BLaER1 (cell line): ENCODE measurements at regions not wholly inside any gene's neighbourhood (a gene's known extent, or its start where the extent isn't known, plus 50 kb on each side); places are given as distances from the start of the nearest gene placed in this dataset.

Experiments
- H3K27ac ChIP-seq: shearing (Covaris generic); formaldehyde crosslinking; 2 replicates; pipeline ENCODE4 v1.8.1; 2022
- H3K27me3 ChIP-seq: shearing (Covaris generic); formaldehyde crosslinking; 2 replicates; pipeline ENCODE4 v1.8.1; 2022
- H3K36me3 ChIP-seq: shearing (Covaris generic); formaldehyde crosslinking; 2 replicates; pipeline ENCODE4 v1.8.1; 2022
- H3K4me1 ChIP-seq: shearing (Covaris generic); formaldehyde crosslinking; 2 replicates; pipeline ENCODE4 v1.8.1; 2022
- H3K4me2 ChIP-seq: shearing (Covaris generic); formaldehyde crosslinking; 2 replicates; pipeline ENCODE4 v1.8.1; 2022
- H3K4me3 ChIP-seq: shearing (Covaris generic); formaldehyde crosslinking; 2 replicates; pipeline ENCODE4 v1.8.1; 2022
- H3K9ac ChIP-seq: shearing (Covaris generic); formaldehyde crosslinking; 2 replicates; pipeline ENCODE4 v1.8.1; 2022
- H3K9me3 ChIP-seq: shearing (Covaris generic); formaldehyde crosslinking; 2 replicates; pipeline ENCODE4 v1.8.1; 2022
- H4K20me1 ChIP-seq: shearing (Covaris generic); formaldehyde crosslinking; 2 replicates; pipeline ENCODE4 v1.8.1; 2022
- Cebpa-rat ChIP-seq: shearing (Covaris generic); IDR thresholded peaks from 2 replicates; pipeline ENCODE4 v1.8.1; 2022

DNA sequence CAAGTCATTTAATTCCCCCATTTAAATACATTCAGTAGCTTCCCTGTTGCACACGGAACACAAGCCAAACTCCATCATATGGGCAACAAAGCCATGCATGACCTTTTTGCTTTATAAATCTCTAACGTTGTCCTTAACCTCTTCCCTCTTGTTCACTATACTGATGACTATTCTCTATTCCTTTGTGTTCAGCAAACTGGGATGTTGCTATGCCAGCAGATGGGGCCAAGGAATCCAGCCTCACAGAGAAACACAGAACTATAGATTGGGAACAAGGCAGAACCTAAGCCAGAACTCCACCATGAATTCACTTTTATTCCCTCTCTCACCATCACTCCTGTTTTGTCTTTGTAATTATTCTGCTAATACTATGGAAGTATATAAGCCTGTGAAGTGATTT, 398.4 kb downstream of the TUSC7 start:
- Histone ChIP-seq H3K27me3 (no peaks in the 10 kb centered on the region), H3K4me1 (no peaks in the 10 kb centered on the region), H3K4me2 (no peak overlapping the region), H3K4me3 (no peak overlapping the region), H3K36me3 (no peaks in the 10 kb centered on the region), H3K9ac (no peak overlapping the region), H3K9me3 (no peaks in the 10 kb centered on the region), H3K27ac (no peak overlapping the region), H4K20me1 (no peaks in the 10 kb centered on the region)
- no peak for TF ChIP-seq Cebpa-rat

GRCh38 chr3:117109178-117109577, 399.6 kb downstream of the TUSC7 start:
- Histone ChIP-seq H3K27me3 (no peaks in the 10 kb centered on the region), H3K4me1 (no peaks in the 10 kb centered on the region), H3K9ac (no peak overlapping the region), H3K4me3 (no peak overlapping the region), H3K9me3 (no peaks in the 10 kb centered on the region), H3K4me2 (no peak overlapping the region), H3K27ac (no peak overlapping the region), H3K36me3 (no peaks in the 10 kb centered on the region), H4K20me1 (no peaks in the 10 kb centered on the region)
- no peak for TF ChIP-seq Cebpa-rat

- H3K27ac ChIP-seq: no peak overlapping the region
- H3K4me2 ChIP-seq: no peak overlapping the region
- no peaks in the 10 kb centered on the region for H3K9me3 ChIP-seq
- H3K4me1 ChIP-seq: no peaks in the 10 kb centered on the region
- H3K27me3 ChIP-seq: no peaks in the 10 kb centered on the region
- no peak for TF ChIP-seq Cebpa-rat
- H3K4me3 ChIP-seq: no peak overlapping the region
- H3K36me3 ChIP-seq: no peaks in the 10 kb centered on the region
- no peak overlapping the region for H3K9ac ChIP-seq
- H4K20me1 ChIP-seq: no peaks in the 10 kb centered on the region
Observed at GRCh38 chr3:117114517-117115265, 405.1 kb downstream of the TUSC7 start.

DNA sequence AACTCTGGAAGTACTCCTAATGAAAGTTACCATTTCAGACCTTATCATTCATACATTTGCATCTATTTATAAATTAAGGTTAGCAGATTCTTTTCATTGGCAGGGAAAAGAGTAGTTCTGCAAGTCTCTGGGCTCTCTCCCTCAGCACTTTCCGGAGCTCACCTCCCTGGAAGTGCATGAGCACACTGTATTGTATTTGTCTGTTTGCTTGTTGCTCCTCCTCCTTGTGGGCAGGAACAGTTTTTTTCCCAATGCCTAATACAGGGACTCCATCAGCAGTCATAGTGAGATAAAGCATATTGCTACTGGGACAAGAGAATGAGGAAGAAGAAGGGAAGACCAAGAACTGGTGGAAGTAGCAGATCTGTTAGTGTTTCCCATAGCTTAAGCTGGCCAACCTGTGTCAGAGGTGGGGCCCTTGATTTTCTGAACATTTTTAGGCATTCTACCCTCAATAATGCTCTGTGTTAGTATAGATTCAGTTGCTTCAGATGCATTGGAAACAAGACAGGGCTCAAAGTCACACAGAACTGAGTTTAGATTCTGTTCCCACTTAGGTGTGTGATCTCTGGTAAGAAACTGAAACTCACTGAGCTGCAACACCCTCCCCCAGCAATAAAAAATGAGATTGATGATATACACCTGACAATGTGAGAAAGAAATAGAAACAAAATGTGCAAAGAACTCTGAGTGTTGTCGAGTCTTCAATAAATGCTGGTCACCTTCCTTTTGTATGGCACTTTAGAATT, 407.8 kb downstream of the TUSC7 start:
- H3K4me3 ChIP-seq: no peak overlapping the region
- no peaks in the 10 kb centered on the region for H4K20me1 ChIP-seq
- no peak overlapping the region for H3K27ac ChIP-seq
- no peak overlapping the region for H3K9ac ChIP-seq
- no peaks in the 10 kb centered on the region for H3K9me3 ChIP-seq
- H3K36me3 ChIP-seq: no peaks in the 10 kb centered on the region
- TF ChIP-seq Cebpa-rat: no peak
- no peaks in the 10 kb centered on the region for H3K4me1 ChIP-seq
- no peaks in the 10 kb centered on the region for H3K27me3 ChIP-seq
- H3K4me2 ChIP-seq: no peak overlapping the region

- no peaks in the 10 kb centered on the region for H3K36me3 ChIP-seq
- H3K27ac ChIP-seq: no peak overlapping the region
- H4K20me1 ChIP-seq: no peaks in the 10 kb centered on the region
- no peak overlapping the region for H3K4me3 ChIP-seq
- H3K9ac ChIP-seq: no peak overlapping the region
- no peaks in the 10 kb centered on the region for H3K9me3 ChIP-seq
- no peak for TF ChIP-seq Cebpa-rat
- no peaks in the 10 kb centered on the region for H3K27me3 ChIP-seq
- H3K4me2 ChIP-seq: no peak overlapping the region
- no peaks in the 10 kb centered on the region for H3K4me1 ChIP-seq
Observed at GRCh38 chr3:117118604-117119003, 409.0 kb downstream of the TUSC7 start.

DNA sequence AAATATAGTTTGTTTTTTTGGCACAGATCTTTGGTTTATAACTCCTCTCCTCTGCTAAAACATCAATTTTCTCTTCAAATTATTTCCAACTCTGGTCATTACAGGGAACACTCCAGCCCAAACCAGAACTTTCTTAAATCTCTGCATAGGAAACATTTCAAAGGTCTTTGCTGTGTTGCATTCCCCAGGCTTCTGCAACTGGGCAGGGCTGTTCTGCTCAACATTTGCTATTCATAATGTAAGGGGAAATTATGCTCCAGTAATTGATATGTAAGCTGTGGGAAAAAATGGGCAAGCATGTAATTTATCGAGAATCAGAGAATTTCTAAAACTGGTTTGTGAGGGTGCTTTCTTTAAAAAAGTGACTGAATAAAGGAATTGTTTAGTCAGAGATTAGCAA, 410.4 kb downstream of the TUSC7 start:
- H3K4me1 ChIP-seq: no peaks in the 10 kb centered on the region
- no peaks in the 10 kb centered on the region for H3K36me3 ChIP-seq
- H3K4me2 ChIP-seq: no peak overlapping the region
- H3K9me3 ChIP-seq: no peaks in the 10 kb centered on the region
- no peak overlapping the region for H3K9ac ChIP-seq
- no peak for TF ChIP-seq Cebpa-rat
- no peak overlapping the region for H3K4me3 ChIP-seq
- H4K20me1 ChIP-seq: no peaks in the 10 kb centered on the region
- H3K27ac ChIP-seq: no peak overlapping the region
- H3K27me3 ChIP-seq: no peaks in the 10 kb centered on the region

DNA sequence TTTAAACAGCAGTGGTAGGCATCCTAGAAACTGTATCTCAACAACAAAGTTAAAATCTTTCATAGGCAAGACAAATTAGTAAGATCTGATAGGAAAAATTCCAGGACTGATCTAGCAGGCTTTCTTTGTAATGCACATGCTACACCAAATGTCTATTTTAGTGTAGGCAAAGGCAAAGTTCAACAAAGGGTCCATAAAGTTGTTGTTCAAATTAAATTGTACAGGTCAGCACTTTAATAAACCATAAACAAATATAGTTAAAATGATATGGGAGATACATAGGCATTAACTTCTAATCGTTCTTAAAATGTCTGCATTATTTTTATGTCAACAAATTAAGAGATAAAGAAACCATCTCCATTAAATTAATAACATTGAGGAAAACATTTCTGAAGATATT, 413.0 kb downstream of the TUSC7 start:
- TF ChIP-seq Cebpa-rat: no peak

GRCh38 chr3:117126460-117126859, 416.9 kb downstream of the TUSC7 start:
- Histone ChIP-seq H3K4me3 (no peak overlapping the region), H3K4me2 (no peak overlapping the region), H4K20me1 (no peaks in the 10 kb centered on the region), H3K9me3 (no peaks in the 10 kb centered on the region), H3K27me3 (no peaks in the 10 kb centered on the region), H3K36me3 (no peaks in the 10 kb centered on the region), H3K27ac (no peak overlapping the region), H3K4me1 (no peaks in the 10 kb centered on the region), H3K9ac (no peak overlapping the region)
- no peak for TF ChIP-seq Cebpa-rat

More for the DNA sequence above, 413.0 kb downstream of the TUSC7 start:
- Histone ChIP-seq H3K9ac (no peak overlapping the region), H4K20me1 (no peaks in the 10 kb centered on the region), H3K27me3 (no peaks in the 10 kb centered on the region), H3K9me3 (no peaks in the 10 kb centered on the region), H3K27ac (no peak overlapping the region), H3K4me2 (no peak overlapping the region), H3K4me3 (no peak overlapping the region), H3K36me3 (no peaks in the 10 kb centered on the region), H3K4me1 (no peaks in the 10 kb centered on the region)

DNA sequence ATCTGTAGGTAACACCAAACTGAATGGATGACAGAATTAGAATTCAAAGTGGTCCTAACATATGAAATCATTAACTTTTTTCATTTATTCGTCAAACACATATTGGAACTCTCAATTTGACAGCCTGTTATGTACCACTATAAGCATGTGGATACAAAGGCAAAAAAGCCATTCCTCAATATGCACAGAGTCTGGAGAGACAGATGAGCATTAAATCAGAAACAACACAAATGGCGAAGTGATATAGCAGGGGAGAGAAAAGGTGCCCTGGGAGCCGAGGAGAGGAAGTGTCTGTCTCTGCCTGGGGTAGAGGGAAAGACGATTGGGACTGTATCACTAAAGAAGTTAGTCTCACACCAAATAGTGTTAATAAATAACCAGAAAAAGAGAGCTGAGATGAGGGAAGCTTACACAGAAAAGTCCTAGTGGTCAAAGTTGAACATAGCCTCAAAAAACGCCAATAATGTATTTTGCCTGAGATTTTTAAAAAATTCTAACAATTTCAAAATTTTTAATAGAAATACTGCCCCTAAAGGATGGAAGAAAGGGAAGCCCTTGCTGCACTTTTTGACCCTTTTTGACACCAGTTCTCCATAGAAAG, 417.5 kb downstream of the TUSC7 start:
- H3K36me3 ChIP-seq: no peaks in the 10 kb centered on the region
- no peak overlapping the region for H3K9ac ChIP-seq
- H3K27ac ChIP-seq: no peak overlapping the region
- H3K4me3 ChIP-seq: no peak overlapping the region
- H3K27me3 ChIP-seq: no peaks in the 10 kb centered on the region
- no peaks in the 10 kb centered on the region for H3K4me1 ChIP-seq
- no peak for TF ChIP-seq Cebpa-rat
- no peaks in the 10 kb centered on the region for H4K20me1 ChIP-seq
- no peaks in the 10 kb centered on the region for H3K9me3 ChIP-seq
- no peak overlapping the region for H3K4me2 ChIP-seq

DNA sequence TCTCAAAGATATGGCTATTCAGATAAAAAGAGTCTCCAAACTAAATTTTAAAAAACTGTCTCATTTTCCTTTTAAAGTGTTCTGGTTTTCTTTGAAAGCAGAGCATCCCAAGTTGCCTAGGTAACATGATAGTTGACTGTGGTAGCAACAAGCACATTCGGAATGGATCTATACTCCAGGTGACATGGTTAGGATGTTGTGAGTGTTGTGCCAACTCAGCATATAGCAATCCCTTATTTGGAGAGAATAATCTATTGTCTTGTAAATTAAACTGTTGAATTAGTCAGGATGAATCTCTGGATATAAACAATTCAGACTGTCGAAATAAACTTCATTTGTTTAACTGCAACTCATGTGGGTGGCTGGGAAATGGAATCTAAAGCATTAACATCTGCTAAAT, 418.6 kb downstream of the TUSC7 start:
- no peaks in the 10 kb centered on the region for H3K4me1 ChIP-seq
- no peak for TF ChIP-seq Cebpa-rat
- H3K27me3 ChIP-seq: no peaks in the 10 kb centered on the region
- no peak overlapping the region for H3K9ac ChIP-seq
- no peaks in the 10 kb centered on the region for H3K9me3 ChIP-seq
- H3K4me3 ChIP-seq: no peak overlapping the region
- no peaks in the 10 kb centered on the region for H4K20me1 ChIP-seq
- H3K36me3 ChIP-seq: no peaks in the 10 kb centered on the region
- H3K27ac ChIP-seq: no peak overlapping the region
- H3K4me2 ChIP-seq: no peak overlapping the region
